Dendritic cell treated with granulocyte-macrophage colony-stimulating factor and Interleukin-4, amounts not matched to agents 40 ng/mL and 50 ng/mL, for 4 days (primary cell): ENCODE measurements at regions not wholly inside any gene's neighbourhood (a gene's known extent, or its start where the extent isn't known, plus 50 kb on each side); places are given as distances from the start of the nearest gene placed in this dataset.

Experiments used
- H3K27ac Mint-ChIP-seq: one replicate; pipeline ENCODE4 v1.8.0; 2022; ENCODE audit warnings: mild to moderate bottlenecking, mixed read lengths
- H3K27me3 Mint-ChIP-seq: one replicate; pipeline ENCODE4 v1.8.0; 2022; ENCODE audit warnings: mild to moderate bottlenecking, mixed read lengths
- H3K36me3 Mint-ChIP-seq: one replicate; pipeline ENCODE4 v1.8.0; 2022; ENCODE audit warnings: low read depth, mixed read lengths
- H3K4me1 Mint-ChIP-seq: one replicate; pipeline ENCODE4 v1.8.0; 2022; ENCODE audit warnings: low read depth, mixed read lengths
- H3K4me3 Mint-ChIP-seq: one replicate; pipeline ENCODE4 v1.8.0; 2022; ENCODE audit warnings: mild to moderate bottlenecking, moderate library complexity, mixed read lengths
- H3K9me3 Mint-ChIP-seq: one replicate; pipeline ENCODE4 v1.8.0; 2022; ENCODE audit warnings: mixed read lengths
- intact Hi-C: fragments of 100-400 bp; cut with micrococcal nuclease; formaldehyde crosslinking; loops from one replicate; pipeline ENCODE4 v1.15.0; 2022

GRCh38 chr22:47444746-47445065 is 682.3 kb downstream of the TBC1D22A start:
- Mint-ChIP-seq H3K4me1 (no peaks in the 10 kb centered on the region), H3K4me3 (no peak overlapping the region), H3K27ac (no peak overlapping the region), H3K27me3 (peaks cover 1% of the 10 kb centered on the region), H3K9me3 (peaks cover 41% of the 10 kb centered on the region), H3K36me3 (no peaks in the 10 kb centered on the region)
- intact Hi-C loops: no loop called here

GRCh38 chr22:47443836-47444745 is 681.6 kb downstream of the TBC1D22A start:
- no peaks in the 10 kb centered on the region for H3K36me3 Mint-ChIP-seq
- peaks cover 1% of the 10 kb centered on the region for H3K27me3 Mint-ChIP-seq
- no peak overlapping the region for H3K27ac Mint-ChIP-seq

GRCh38 chr22:47442821-47443220 is 680.4 kb downstream of the TBC1D22A start:
- Mint-ChIP-seq H3K4me3 (no peak overlapping the region), H3K36me3 (no peaks in the 10 kb centered on the region)
- intact Hi-C loops: no loop called here

More at GRCh38 chr22:47443836-47444745, 681.6 kb downstream of the TBC1D22A start:
- no peak overlapping the region for H3K4me3 Mint-ChIP-seq
- H3K4me1 Mint-ChIP-seq: no peaks in the 10 kb centered on the region
- intact Hi-C loops: no loop called here
- H3K9me3 Mint-ChIP-seq: peaks cover 48% of the 10 kb centered on the region

GRCh38 chr22:47439643-47440265 is 677.3 kb downstream of the TBC1D22A start:
- no peaks in the 10 kb centered on the region for H3K27me3 Mint-ChIP-seq
- no peaks in the 10 kb centered on the region for H3K36me3 Mint-ChIP-seq
- H3K27ac Mint-ChIP-seq: no peak overlapping the region
- intact Hi-C loops: no loop called here
- no peaks in the 10 kb centered on the region for H3K4me1 Mint-ChIP-seq
- no peak overlapping the region for H3K4me3 Mint-ChIP-seq
- H3K9me3 Mint-ChIP-seq: peaks cover 58% of the 10 kb centered on the region

More at GRCh38 chr22:47442821-47443220, 680.4 kb downstream of the TBC1D22A start:
- Mint-ChIP-seq H3K27me3 (peaks cover 1% of the 10 kb centered on the region), H3K4me1 (no peaks in the 10 kb centered on the region), H3K27ac (no peak overlapping the region), H3K9me3 (peaks cover 57% of the 10 kb centered on the region)

GRCh38 chr22:47437636-47438035 is 675.2 kb downstream of the TBC1D22A start:
- Mint-ChIP-seq H3K4me3 (no peak overlapping the region), H3K9me3 (peaks cover 51% of the 10 kb centered on the region), H3K27ac (no peak overlapping the region), H3K27me3 (peaks cover 2% of the 10 kb centered on the region), H3K36me3 (no peaks in the 10 kb centered on the region), H3K4me1 (no peaks in the 10 kb centered on the region)
- intact Hi-C loops: no loop called here

DNA sequence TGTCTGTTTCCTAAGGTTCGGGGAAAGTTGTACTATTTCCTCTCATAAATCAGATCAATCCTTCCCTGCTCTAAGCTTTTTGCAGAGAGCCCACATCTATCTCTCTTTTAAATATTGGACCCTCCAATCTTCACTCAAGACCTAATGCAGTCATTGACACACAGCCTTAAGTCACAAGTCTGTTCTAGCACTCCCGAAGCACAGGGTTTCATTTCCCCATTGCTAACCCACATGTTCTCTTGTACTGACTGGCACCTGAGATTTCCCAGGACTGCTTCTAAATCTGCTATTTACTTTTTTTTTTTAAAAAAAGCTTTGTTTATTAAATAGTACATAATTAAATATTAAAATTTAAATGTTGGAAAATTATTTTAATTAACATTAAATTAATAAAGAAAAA is 674.7 kb downstream of the TBC1D22A start:
- Mint-ChIP-seq H3K4me3 (no peak overlapping the region), H3K4me1 (no peaks in the 10 kb centered on the region), H3K27ac (no peak overlapping the region), H3K27me3 (peaks cover 2% of the 10 kb centered on the region), H3K36me3 (no peaks in the 10 kb centered on the region), H3K9me3 (peaks cover 46% of the 10 kb centered on the region)
- intact Hi-C loops: no loop called here

DNA sequence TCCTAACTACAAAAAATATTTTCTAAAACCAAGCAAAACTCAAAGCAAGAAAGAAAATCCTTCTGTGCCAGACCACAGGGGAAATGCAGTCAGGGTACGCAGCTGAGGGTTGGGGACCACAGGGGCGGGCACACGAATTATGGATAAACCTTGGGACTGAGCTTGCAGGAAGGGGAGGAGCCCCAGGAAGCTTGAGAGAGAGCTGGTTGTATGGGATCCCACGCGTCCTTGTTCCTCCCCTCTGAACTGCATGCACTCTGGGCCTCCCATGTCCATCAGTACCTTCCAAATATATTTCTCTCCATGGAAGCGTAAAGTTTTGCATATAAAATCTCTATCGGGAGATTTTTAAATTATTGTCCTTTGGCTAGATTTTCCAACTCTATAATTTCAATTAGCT is 673.4 kb downstream of the TBC1D22A start:
- peaks cover 2% of the 10 kb centered on the region for H3K27me3 Mint-ChIP-seq
- no peaks in the 10 kb centered on the region for H3K4me1 Mint-ChIP-seq
- intact Hi-C loops: no loop called here
- H3K9me3 Mint-ChIP-seq: peaks cover 38% of the 10 kb centered on the region
- H3K36me3 Mint-ChIP-seq: no peaks in the 10 kb centered on the region
- H3K4me3 Mint-ChIP-seq: no peak overlapping the region
- no peak overlapping the region for H3K27ac Mint-ChIP-seq

DNA sequence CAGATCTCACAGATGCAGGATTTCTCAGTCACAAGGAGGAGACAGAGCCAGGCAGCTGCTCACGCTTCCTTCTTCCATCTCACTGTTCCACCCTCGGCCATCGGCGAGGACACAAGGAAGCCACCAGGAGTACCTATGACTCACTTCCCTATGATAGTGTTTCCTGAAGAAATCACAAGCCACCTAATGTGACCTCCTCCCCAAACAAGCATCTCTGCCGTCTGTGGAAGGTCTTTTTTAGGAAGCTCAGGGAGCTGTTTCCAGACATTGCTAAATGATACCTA is 672.7 kb downstream of the TBC1D22A start:
- Mint-ChIP-seq H3K36me3 (no peaks in the 10 kb centered on the region), H3K4me1 (no peaks in the 10 kb centered on the region), H3K27ac (no peak overlapping the region), H3K9me3 (peaks cover 32% of the 10 kb centered on the region), H3K27me3 (peaks cover 2% of the 10 kb centered on the region), H3K4me3 (no peak overlapping the region)
- intact Hi-C loops: no loop called here

DNA sequence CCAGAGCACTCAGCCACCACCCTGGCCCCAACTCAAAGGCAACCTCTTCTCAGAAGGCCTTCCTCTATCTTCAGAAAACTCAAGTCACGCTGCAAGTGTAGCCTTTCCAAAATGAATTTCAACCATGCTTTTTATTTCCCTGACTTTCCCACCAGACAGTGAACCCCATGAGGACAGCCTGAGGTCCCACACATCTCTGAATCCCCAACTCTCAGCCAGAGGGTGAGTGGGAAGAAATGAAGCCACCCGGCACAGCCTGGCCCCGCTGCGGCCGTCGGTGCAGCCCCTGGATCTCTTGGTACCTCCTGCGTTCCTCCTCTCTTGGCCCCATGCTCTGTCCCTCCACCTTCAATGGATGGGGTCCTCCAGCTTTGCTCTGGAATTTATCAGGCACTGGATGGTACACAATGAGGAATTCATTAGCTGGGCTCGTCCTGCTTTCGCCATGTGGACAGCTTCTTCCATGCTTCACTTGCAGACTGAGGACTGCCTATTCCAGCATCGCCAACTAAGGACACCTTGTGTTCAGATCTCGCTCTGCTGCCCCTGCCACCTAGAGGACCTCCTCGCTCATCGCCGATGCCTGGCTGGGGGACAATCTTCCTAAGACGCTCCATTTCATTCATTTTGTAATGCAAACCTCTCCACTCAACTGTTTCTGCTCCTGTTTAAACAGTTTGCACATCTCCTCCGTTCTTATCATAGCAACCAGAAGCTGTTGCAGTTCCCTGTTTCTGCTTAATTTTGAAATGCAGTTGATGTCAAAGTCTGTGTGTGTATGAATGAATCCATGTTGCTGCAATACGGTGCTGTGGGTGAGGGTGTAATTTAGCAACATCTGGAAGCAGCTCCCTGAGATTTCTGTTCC is 672.1 kb downstream of the TBC1D22A start:
- no peak overlapping the region for H3K4me3 Mint-ChIP-seq
- H3K36me3 Mint-ChIP-seq: no peaks in the 10 kb centered on the region
- H3K9me3 Mint-ChIP-seq: peaks cover 26% of the 10 kb centered on the region
- H3K4me1 Mint-ChIP-seq: no peaks in the 10 kb centered on the region
- H3K27ac Mint-ChIP-seq: no peak overlapping the region
- H3K27me3 Mint-ChIP-seq: peaks cover 2% of the 10 kb centered on the region
- intact Hi-C loops: no loop called here

- no peak overlapping the region for H3K27ac Mint-ChIP-seq
- H3K4me3 Mint-ChIP-seq: no peak overlapping the region
- H3K27me3 Mint-ChIP-seq: peaks cover 2% of the 10 kb centered on the region
- H3K36me3 Mint-ChIP-seq: no peaks in the 10 kb centered on the region
- intact Hi-C loops: no loop called here
- H3K4me1 Mint-ChIP-seq: no peaks in the 10 kb centered on the region
- peaks cover 18% of the 10 kb centered on the region for H3K9me3 Mint-ChIP-seq
These were observed 671.2 kb downstream of the TBC1D22A start for GRCh38 chr22:47433627-47434026.

DNA sequence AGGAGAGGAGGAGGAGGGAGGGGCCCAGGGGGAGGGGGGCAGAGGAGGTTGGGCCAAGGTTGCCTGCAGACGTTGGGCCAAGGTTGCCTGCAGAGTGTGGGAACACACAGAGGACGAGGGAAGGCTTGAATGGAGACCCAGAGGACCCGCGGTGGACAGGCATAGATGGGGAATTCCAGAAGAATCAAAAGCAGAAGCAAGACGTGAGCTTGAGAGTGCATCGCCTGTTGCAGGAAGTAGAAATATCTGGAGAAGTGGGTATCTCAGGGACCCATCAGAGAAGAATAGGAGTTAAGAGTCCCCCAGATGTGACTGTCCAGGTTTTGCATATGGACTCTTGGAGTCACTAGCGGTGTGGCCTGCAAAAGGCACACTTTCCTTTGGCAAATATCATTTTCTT is 670.2 kb downstream of the TBC1D22A start:
- Mint-ChIP-seq H3K36me3 (no peaks in the 10 kb centered on the region), H3K4me1 (no peaks in the 10 kb centered on the region), H3K9me3 (peaks cover 12% of the 10 kb centered on the region), H3K4me3 (no peak overlapping the region), H3K27me3 (peaks cover 2% of the 10 kb centered on the region), H3K27ac (no peak overlapping the region)
- intact Hi-C loops: no loop called here

- Mint-ChIP-seq H3K27me3 (peaks cover 1% of the 10 kb centered on the region), H3K36me3 (no peaks in the 10 kb centered on the region), H3K4me1 (no peaks in the 10 kb centered on the region), H3K4me3 (no peak overlapping the region), H3K9me3 (no peaks in the 10 kb centered on the region), H3K27ac (no peak overlapping the region)
- intact Hi-C loops: no loop called here
These were observed 661.7 kb downstream of the TBC1D22A start for GRCh38 chr22:47423861-47424820.

GRCh38 chr22:47423266-47423665 is 660.8 kb downstream of the TBC1D22A start:
- H3K4me3 Mint-ChIP-seq: no peak overlapping the region
- peaks cover 1% of the 10 kb centered on the region for H3K27me3 Mint-ChIP-seq
- no peaks in the 10 kb centered on the region for H3K36me3 Mint-ChIP-seq
- no peak overlapping the region for H3K27ac Mint-ChIP-seq
- no peaks in the 10 kb centered on the region for H3K9me3 Mint-ChIP-seq
- intact Hi-C loops: no loop called here
- H3K4me1 Mint-ChIP-seq: no peaks in the 10 kb centered on the region
